ENCODE measurements at regions not wholly inside any gene's neighbourhood (a gene's known extent, or its start where the extent isn't known, plus 50 kb on each side); places are given as distances from the start of the nearest gene placed in this dataset.

DNA sequence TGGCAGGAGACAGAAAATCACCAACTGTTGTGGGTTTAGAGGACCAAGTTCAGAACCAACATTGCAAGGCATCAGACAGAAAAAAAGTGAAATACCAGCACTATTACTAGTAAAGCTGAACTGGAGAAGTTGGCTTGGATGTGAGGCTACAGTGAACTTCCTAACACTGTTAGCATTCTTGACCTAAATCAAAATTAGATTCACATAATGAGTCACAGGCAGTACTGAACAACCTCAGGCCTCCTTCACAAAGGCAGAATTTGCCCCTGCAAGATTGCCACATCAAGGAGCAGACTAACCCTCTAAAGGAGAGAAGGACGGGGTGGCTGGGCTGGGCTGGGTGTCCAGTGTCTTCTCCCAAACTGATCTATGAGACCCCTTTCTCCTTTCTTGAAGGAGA, 539.7 kb downstream of the SNAPC1 start:
- Mint-ChIP-seq H3K36me3 (no peaks in the 10 kb centered on the region), H3K27me3 (ENCODE audit: low read depth) (peaks cover 10% of the 10 kb centered on the region), H3K9me3 (peaks cover 3% of the 10 kb centered on the region), H3K4me3 (no peak overlapping the region), H3K27ac (no peak overlapping the region), H3K4me1 (no peaks in the 10 kb centered on the region)
- DNase-seq (ENCODE audit: low spot score in 2 of 2, unreplicated experiment in 2 of 2): no peak
- TF ChIP-seq CTCF (IDR thresholded peaks at IDR 0.05; ENCODE audit: unreplicated experiment): no peak

- no peak for TF ChIP-seq CTCF (IDR thresholded peaks at IDR 0.05; ENCODE audit: unreplicated experiment)
- peaks cover 12% of the 10 kb centered on the region for H3K27me3 Mint-ChIP-seq (ENCODE audit: low read depth)
- no peaks in the 10 kb centered on the region for H3K4me1 Mint-ChIP-seq
- no peaks in the 10 kb centered on the region for H3K36me3 Mint-ChIP-seq
- DNase-seq (ENCODE audit: low spot score in 2 of 2, unreplicated experiment in 2 of 2): no peak
- no peak overlapping the region for H3K4me3 Mint-ChIP-seq
- H3K27ac Mint-ChIP-seq: no peak overlapping the region
- H3K9me3 Mint-ChIP-seq: peaks cover 3% of the 10 kb centered on the region
These were observed 541.2 kb downstream of the SNAPC1 start for GRCh38 chr14:62303437-62303836.

GRCh38 chr14:62304257-62304656, 542.0 kb downstream of the SNAPC1 start:
- TF ChIP-seq CTCF (IDR thresholded peaks at IDR 0.05; ENCODE audit: unreplicated experiment): no peak
- H3K4me1 Mint-ChIP-seq: no peaks in the 10 kb centered on the region

GRCh38 chr14:62307844-62308243, 545.6 kb downstream of the SNAPC1 start:
- H3K36me3 Mint-ChIP-seq: no peaks in the 10 kb centered on the region
- TF ChIP-seq CTCF (IDR thresholded peaks at IDR 0.05; ENCODE audit: unreplicated experiment): no peak
- H3K27ac Mint-ChIP-seq: no peak overlapping the region
- no peak for DNase-seq (ENCODE audit: low spot score in 2 of 2, unreplicated experiment in 2 of 2)
- H3K4me1 Mint-ChIP-seq: no peaks in the 10 kb centered on the region
- no peaks in the 10 kb centered on the region for H3K9me3 Mint-ChIP-seq
- H3K27me3 Mint-ChIP-seq (ENCODE audit: low read depth): peaks cover 20% of the 10 kb centered on the region
- no peak overlapping the region for H3K4me3 Mint-ChIP-seq

More at GRCh38 chr14:62304257-62304656, 542.0 kb downstream of the SNAPC1 start:
- H3K36me3 Mint-ChIP-seq: no peaks in the 10 kb centered on the region
- no peak overlapping the region for H3K4me3 Mint-ChIP-seq
- DNase-seq (ENCODE audit: low spot score in 2 of 2, unreplicated experiment in 2 of 2): no peak
- no peak overlapping the region for H3K27ac Mint-ChIP-seq
- peaks cover 3% of the 10 kb centered on the region for H3K9me3 Mint-ChIP-seq
- H3K27me3 Mint-ChIP-seq (ENCODE audit: low read depth): peaks cover 12% of the 10 kb centered on the region

DNA sequence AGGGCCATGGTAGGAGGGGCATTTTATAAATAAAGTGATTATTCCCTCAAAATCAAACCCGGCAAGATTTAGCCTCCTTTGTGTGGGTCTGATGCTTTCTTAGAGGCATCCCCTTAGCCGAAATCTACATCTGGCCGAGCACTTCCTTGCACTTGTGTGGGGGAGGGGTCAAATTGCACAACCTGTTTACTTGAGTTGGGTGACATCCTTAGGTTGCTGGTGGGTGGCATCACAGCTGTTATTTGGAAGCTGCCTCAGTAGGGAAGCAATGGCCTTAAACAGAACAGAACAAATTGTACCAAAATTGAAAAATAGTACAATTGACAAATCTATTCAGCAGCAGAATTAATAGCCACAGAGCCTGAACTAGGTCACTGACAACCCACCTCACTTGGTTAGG, 546.1 kb downstream of the SNAPC1 start:
- H3K4me3 Mint-ChIP-seq: no peak overlapping the region
- H3K27ac Mint-ChIP-seq: no peak overlapping the region
- H3K27me3 Mint-ChIP-seq (ENCODE audit: low read depth): peaks cover 23% of the 10 kb centered on the region
- H3K4me1 Mint-ChIP-seq: no peaks in the 10 kb centered on the region
- no peak for TF ChIP-seq CTCF (IDR thresholded peaks at IDR 0.05; ENCODE audit: unreplicated experiment)
- H3K36me3 Mint-ChIP-seq: no peaks in the 10 kb centered on the region
- H3K9me3 Mint-ChIP-seq: no peaks in the 10 kb centered on the region
- DNase-seq (ENCODE audit: low spot score in 2 of 2, unreplicated experiment in 2 of 2): no peak

DNA sequence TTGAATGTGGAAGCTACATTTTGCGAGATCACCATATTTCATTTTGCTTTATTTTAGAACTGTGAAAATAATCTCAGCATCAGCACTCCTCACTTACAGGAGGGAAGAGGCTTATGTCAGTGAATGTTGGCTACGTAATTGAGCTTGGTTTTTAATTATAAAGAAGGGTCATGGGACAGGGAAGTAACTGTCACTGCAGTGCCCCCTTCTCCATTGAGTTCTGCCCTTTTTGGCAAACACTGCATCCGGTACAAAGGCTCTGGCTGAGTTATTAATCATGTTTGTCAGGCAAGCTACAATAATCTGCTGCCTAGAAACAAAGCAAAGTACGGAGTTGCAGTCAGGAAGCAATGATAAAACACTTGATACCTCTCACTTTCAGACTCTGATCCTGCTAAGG, 546.7 kb downstream of the SNAPC1 start:
- no peak for DNase-seq (ENCODE audit: low spot score in 2 of 2, unreplicated experiment in 2 of 2)
- no peaks in the 10 kb centered on the region for H3K9me3 Mint-ChIP-seq
- no peaks in the 10 kb centered on the region for H3K36me3 Mint-ChIP-seq
- H3K4me1 Mint-ChIP-seq: no peaks in the 10 kb centered on the region
- no peak overlapping the region for H3K27ac Mint-ChIP-seq
- no peak overlapping the region for H3K4me3 Mint-ChIP-seq
- H3K27me3 Mint-ChIP-seq (ENCODE audit: low read depth): peaks cover 28% of the 10 kb centered on the region
- TF ChIP-seq CTCF (IDR thresholded peaks at IDR 0.05; ENCODE audit: unreplicated experiment): no peak
